HL-60 (cell line): ENCODE measurements at regions not wholly inside any gene's neighbourhood (a gene's known extent, or its start where the extent isn't known, plus 50 kb on each side); places are given as distances from the start of the nearest gene placed in this dataset.

Experiments
- DNase-seq, 2 experiments: peaks; one replicate each; pipeline ENCODE4 v3.0.0-alpha.2; 2010 to 2020; ENCODE audit warnings: low read depth in 1 of 2, low spot score in 1 of 2
- H3K27ac ChIP-seq: fragments of 250-450 bp; sonication (Bioruptor Pico); replicated peaks from 2 replicates; pipeline ENCODE4 v1.5.1; 2020; ENCODE audit warnings: mild to moderate bottlenecking, moderate library complexity
- H3K27me3 ChIP-seq: fragments of 250-450 bp; sonication (Bioruptor Pico); 2 replicates; pipeline ENCODE4 v1.5.1; 2021; ENCODE audit warnings: mild to moderate bottlenecking, moderate library complexity; ENCODE audit not compliant: insufficient read depth, poor library complexity, severe bottlenecking
- H3K4me3 ChIP-seq: replicated peaks from 2 replicates; pipeline ENCODE4 v1.5.1; 2011; ENCODE audit warnings: mild to moderate bottlenecking, control low read depth, low read length; ENCODE audit not compliant: insufficient read depth
- GABPA ChIP-seq: IDR thresholded peaks from 2 replicates; pipeline ENCODE4 v1.6.1; 2012; ENCODE audit warnings: low read depth
- POLR2AphosphoS5 ChIP-seq: IDR thresholded peaks from 2 replicates; pipeline ENCODE4 v1.6.1; 2012; ENCODE audit warnings: low read depth
- REST ChIP-seq: IDR thresholded peaks from 2 replicates; pipeline ENCODE4 v1.6.1; 2012; ENCODE audit warnings: low read depth; ENCODE audit not compliant: insufficient replicate concordance
- SPI1 ChIP-seq: IDR thresholded peaks from 2 replicates; pipeline ENCODE4 v1.6.1; 2012; ENCODE audit warnings: low read depth, mild to moderate bottlenecking, borderline replicate concordance
- TF ChIP-seq, protein P1 (sequence below): IDR thresholded peaks from one replicate; pipeline ENCODE4 v1.5.1; 2011; ENCODE audit warnings: low read length, control low read depth, inconsistent platforms; ENCODE audit not compliant: insufficient read depth

DNA sequence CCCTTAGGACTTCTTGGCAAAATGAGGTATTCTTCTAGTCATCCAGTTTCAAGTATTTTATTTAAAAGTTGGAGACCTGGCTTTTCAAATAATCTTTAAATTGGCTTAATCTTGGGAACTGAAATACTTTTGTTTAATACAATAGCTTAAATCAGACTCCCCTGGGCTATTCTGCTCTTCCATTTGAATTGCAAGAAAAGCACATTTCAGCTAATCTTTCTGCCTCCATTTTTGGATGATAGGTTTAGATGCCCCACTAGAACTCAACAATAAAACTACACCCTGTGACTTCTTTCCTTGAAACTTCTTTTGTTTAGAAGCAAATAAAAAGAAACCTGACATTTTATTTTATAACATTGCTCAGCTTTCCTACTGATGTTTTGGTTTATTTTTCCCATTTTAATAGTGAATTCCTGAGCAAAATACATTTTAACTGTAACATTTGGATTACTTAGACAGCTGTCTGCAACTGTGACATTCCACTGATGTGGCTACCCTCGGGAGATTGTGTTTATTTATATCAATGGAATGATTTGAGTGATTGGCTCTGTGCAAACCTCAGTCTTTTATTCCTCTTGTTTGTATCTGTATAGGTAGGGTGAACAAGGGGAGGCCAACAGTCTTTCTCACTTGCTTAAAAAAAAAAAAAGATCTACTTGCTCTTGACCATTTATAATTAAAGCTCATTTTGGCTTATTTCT, 1045.8 kb upstream of the CNTN5 start:
- TF ChIP-seq SPI1 = no peak
- TF ChIP-seq POLR2AphosphoS5 = no peak
- TF ChIP-seq REST = no peak
- TF ChIP-seq, protein P1, sequence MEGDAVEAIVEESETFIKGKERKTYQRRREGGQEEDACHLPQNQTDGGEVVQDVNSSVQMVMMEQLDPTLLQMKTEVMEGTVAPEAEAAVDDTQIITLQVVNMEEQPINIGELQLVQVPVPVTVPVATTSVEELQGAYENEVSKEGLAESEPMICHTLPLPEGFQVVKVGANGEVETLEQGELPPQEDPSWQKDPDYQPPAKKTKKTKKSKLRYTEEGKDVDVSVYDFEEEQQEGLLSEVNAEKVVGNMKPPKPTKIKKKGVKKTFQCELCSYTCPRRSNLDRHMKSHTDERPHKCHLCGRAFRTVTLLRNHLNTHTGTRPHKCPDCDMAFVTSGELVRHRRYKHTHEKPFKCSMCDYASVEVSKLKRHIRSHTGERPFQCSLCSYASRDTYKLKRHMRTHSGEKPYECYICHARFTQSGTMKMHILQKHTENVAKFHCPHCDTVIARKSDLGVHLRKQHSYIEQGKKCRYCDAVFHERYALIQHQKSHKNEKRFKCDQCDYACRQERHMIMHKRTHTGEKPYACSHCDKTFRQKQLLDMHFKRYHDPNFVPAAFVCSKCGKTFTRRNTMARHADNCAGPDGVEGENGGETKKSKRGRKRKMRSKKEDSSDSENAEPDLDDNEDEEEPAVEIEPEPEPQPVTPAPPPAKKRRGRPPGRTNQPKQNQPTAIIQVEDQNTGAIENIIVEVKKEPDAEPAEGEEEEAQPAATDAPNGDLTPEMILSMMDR = no peak
- no peak for TF ChIP-seq GABPA
- H3K4me3 ChIP-seq = no peak overlapping the region

DNA sequence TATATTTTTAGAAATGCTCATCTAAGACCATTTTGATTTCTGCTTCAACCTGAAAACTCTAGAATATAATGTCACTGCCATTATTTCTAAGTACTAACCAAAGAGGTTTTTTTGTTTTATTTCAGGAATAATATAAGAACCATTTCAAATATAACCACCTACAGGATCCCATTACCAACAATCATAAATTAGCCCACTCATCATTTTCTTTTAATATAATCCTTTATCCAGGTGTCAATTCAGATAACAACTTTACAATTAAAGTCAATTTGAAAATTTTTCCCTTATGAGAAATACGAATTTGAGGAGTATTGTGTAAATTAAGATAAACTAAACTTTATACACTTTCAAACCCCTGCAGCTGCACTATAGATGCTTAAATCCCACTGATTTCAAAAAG, 1043.0 kb upstream of the CNTN5 start:
- DNase-seq = no peak
- no peaks in the 10 kb centered on the region for H3K27me3 ChIP-seq
- no peak overlapping the region for H3K27ac ChIP-seq
- no peak overlapping the region for H3K4me3 ChIP-seq
- TF ChIP-seq, protein P1 = no peak
- TF ChIP-seq REST (no peak), GABPA (no peak)

More for the DNA sequence above, 1045.8 kb upstream of the CNTN5 start:
- Histone ChIP-seq H3K27me3 (no peaks in the 10 kb centered on the region), H3K27ac (no peak overlapping the region)
- no peak for DNase-seq

GRCh38 chr11:97979741-97980140, 1041.0 kb upstream of the CNTN5 start:
- DNase-seq = no peak
- H3K27me3 ChIP-seq = no peaks in the 10 kb centered on the region
- TF ChIP-seq REST (no peak), GABPA (no peak), POLR2AphosphoS5 (no peak), SPI1 (no peak)
- TF ChIP-seq, protein P1 = no peak
- no peak overlapping the region for H3K27ac ChIP-seq
- H3K4me3 ChIP-seq = no peak overlapping the region
